SK-MEL-5 (cell line): ENCODE measurements at regions not wholly inside any gene's neighbourhood (a gene's known extent, or its start where the extent isn't known, plus 50 kb on each side); places are given as distances from the start of the nearest gene placed in this dataset.

Experiments used
- DNase-seq: peaks from one replicate; pipeline ENCODE4 v3.0.0-alpha.2; 2016; ENCODE audit warnings: low read depth, low spot score
- in situ Hi-C: cut with HindIII; loops from 2 replicates; pipeline ENCODE4 v1.10.0; 2016; ENCODE audit warnings: low sequenced_read_pairs, high pct_unique_total_duplicates, low pct_unique_long_range_greater_than_20kb

DNA sequence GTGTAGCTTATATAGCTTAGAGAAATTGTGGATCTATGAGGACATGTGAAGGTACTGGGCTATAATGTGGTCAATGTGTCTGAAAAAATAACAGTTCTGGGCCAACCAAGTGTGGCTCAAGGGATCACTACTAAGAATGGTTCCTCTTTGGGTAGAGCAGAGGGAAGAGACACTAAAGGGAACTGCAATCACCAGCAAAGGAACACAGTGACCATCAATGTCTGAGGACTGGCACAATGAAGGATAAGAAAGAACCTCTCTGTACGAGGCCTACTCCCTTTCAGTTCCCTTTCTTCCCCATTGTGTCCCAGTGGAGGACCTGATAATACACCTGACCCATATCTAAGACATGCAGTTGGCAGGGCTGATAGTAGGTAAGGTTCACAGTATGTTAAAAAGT, 89.9 kb upstream of the JAK1 start:
- in situ Hi-C loops = no loop called here
- DNase-seq = no peak

GRCh38 chr1:65056866-65057265, 90.5 kb upstream of the JAK1 start:
- DNase-seq = no peak
- in situ Hi-C loops = no loop called here

- DNase-seq = peak; percentile 56
- in situ Hi-C loops = no loop called here
Observed at GRCh38 chr1:65059930-65060538, 88.0 kb upstream of the AK4 start.

- in situ Hi-C loops = no loop called here
- no peak for DNase-seq
Observed at GRCh38 chr1:65062339-65062738, 85.7 kb upstream of the AK4 start.

DNA sequence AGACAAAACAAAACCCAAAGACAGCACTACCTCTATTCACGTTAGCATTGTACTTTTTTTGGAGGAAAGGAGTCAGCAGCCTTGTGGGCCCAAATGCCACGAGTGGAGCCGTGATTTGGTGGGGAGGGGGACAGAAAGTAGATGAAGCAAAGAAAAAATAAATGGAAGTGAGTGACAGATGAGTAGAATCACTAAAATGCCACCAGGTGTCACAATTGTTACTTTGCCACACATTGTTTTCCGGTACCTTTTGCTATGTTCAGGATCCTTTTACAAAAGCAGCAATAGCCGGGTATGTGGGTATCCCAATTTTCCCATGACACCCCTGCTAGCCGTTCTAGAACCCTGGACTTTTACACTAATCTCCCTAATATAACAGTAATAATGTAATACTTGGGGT, 85.0 kb upstream of the AK4 start:
- DNase-seq = no peak
- in situ Hi-C loops = no loop called here

GRCh38 chr1:65064981-65065380, 83.0 kb upstream of the AK4 start:
- in situ Hi-C loops = no loop called here
- DNase-seq = no peak

DNA sequence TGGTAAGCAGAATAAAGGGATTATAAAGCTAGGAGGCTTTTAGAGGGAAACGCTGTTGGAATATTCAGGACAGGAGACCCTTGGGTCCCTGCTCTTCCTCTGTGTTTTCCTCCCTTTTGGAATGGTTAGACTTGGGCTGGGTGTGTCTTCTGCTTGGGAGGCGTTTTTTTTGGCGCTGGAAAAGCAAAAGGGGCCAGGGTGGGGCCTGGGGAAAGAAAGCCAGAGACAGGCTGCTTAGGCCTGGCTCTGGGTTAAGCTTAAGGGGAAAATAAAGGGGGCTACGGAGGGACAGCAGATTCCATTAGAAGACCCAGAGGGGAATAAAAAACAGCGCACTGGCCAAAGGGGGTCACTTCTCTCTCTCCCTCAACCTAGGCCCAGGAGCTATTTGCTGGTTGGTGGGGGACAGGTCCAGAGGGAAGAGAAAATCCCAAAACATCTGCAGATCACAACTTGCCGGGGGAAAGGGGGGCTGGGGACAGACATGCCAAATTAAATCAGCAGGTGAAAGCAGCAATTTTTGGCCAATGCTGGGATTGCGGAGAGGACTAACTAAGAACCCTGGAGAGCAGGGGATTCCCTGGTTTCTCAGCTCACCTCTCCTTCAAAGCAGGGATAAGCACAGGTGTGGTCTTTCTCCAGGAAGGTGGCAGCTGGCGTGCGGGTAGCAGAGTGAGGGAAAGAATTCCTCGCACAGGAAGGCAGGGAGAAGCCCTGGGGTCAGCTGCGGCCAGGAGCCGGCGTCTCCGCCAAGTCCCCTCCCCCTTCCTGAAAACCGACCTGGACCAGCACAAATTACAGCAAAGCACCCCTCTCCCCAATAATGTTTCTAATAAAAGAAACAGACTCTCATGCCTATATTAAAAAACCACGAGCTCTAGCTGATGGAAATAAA, 82.2 kb upstream of the AK4 start:
- in situ Hi-C loops = no loop called here
- peak; percentile 6 for DNase-seq

- in situ Hi-C loops = no loop called here
Observed at GRCh38 chr1:65066419-65066765, 81.6 kb upstream of the AK4 start.

DNA sequence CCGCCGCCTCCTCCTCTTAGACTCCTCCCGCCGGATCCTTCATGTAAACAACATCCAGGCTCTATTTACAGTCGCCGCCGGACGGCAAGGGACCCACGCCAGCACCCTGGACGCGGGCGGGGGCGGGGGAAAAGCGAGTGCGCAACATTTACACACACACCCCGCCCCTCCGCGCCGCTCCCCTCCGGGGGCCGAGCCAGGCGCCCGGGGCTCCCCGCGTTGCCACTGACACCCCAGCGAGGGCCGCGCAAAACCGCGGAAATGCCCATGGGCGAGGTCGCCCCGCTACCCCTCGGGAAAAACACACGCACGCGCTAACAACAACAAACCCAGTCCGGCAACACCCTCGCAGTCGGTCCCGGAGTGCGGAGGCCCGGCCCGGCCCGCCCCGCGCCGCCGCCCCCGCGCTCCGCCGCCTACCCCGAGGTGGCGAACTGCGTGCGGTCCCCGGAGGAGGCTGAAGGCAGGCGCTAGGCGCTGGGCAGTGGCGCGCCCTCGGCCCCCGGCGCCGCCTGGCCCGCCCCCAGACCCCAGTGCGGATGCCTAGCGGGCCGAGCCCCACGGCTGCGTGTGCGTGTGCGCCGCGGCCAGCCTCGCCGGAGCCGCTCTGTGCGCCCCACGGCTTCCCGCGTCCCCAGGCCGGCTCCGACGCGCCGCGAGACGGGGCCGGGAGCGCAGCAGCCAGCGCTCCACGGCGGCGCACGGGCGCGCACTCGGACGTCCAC, 81.1 kb upstream of the AK4 start:
- in situ Hi-C loops = no loop called here
- peak; percentile 77 for DNase-seq

More at GRCh38 chr1:65066419-65066765, 81.6 kb upstream of the AK4 start:
- no peak for DNase-seq

DNA sequence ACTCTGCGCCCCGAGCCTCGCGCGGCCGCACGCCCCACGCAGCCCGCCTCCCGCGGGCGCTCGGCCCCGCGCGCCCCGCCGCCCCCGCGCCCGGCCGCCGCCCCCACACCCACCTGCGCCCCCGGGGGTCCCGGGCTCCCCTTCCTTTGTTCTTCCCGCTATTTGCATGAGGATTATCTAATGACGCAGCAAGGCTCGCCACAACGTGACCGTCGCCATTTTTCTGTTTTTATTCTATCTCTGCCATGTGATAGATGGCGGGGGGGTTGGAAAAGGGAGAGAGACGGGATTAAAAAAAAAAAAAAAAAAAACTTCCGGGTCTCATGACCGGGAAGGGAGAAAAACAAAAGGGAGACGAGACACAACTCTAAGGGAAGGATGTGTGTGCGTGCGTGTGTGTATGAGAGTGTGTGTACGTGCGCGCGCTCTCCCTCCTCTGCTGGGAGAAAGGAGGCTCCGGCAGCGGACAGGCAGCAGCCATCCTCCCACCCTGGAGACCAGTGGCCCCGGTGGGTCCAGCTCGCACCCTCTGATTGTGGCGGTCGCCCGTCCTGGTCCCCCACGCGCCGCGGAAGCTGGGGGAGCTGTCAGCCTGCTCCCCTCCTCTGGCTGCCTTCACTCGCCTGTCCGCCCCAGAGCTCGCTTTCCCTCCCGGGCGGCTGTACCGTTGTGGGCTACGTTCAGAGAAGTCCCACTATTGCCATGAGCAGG, 80.4 kb upstream of the AK4 start:
- peak; percentile 89 for DNase-seq
- in situ Hi-C loops = no loop called here

- in situ Hi-C loops = no loop called here
- peak; percentile 6 for DNase-seq
Observed at GRCh38 chr1:65068202-65069010, 79.6 kb upstream of the AK4 start.

DNA sequence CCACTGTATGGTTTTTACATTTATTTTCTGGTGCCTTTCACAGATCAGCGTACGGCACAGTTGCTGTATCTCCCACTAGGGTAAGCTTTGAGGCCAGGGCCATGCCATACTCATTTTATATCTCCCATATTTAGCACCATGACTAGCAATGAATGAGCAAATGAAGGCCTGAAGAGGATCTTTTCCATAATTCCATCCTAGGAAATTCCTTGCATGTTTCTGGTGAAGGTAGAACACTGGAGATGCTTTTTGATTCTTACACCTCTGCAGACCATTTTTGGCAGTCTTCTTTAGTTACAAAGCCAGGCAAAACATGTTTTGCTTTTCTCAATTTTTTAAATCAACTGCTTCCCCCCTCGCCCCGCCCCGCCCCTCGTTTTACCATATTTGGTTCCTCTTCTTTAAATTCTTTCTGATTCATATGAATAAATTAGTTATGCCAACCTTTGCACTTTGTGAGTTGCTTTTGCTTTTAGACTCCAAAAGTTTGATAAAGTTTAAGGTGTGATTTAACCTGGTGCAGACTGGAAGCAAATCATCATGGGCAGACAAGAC, 78.9 kb upstream of the AK4 start:
- in situ Hi-C loops = no loop called here
- no peak for DNase-seq

- no peak for DNase-seq
- in situ Hi-C loops = no loop called here
Observed at GRCh38 chr1:65072845-65073244, 75.2 kb upstream of the AK4 start.

GRCh38 chr1:65075123-65075976, 72.7 kb upstream of the AK4 start:
- DNase-seq = peak; percentile 76
- in situ Hi-C loops = no loop called here

- DNase-seq = no peak
- in situ Hi-C loops = no loop called here
Observed at GRCh38 chr1:65077369-65077768, 70.6 kb upstream of the AK4 start.

DNA sequence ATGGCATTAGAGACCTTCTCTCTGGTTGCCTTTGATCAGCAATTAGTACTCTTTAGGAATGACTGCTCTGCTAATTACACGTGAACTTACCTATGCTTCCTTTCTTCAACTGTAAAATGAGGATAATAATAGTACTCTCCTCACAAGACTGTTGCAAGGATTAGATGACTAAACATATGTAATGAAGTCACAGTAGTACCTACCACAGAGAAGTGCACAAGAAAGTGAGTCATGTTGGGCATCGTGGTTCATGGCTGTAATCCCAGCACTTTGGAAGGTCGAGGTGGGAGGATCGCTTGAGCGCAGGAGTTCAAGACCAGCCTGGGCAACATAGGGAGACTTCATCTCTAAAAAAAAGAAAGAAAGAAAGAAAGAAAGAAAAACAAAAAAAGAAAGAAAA, 68.1 kb upstream of the AK4 start:
- in situ Hi-C loops = no loop called here
- DNase-seq = no peak
